HG02588 (cell line): ENCODE measurements at regions not wholly inside any gene's neighbourhood (a gene's known extent, or its start where the extent isn't known, plus 50 kb on each side); places are given as distances from the start of the nearest gene placed in this dataset.
"Not testable (repeated sequence)": the region's sequence is repeated elsewhere in the genome, so short reads cannot be mapped to it uniquely, and the experiment has no call there.

ENCODE experiments used
- ATAC-seq: cut with Tn5 transposase; IDR thresholded peaks from one replicate; pipeline ENCODE4 v1.9.1; 2021; ENCODE audit warnings: mild to moderate bottlenecking, moderate library complexity; ENCODE audit not compliant: unreplicated experiment

GRCh38 chr12:67525617-67525884, 123.0 kb upstream of the DYRK2 start:
- no peak for ATAC-seq

DNA sequence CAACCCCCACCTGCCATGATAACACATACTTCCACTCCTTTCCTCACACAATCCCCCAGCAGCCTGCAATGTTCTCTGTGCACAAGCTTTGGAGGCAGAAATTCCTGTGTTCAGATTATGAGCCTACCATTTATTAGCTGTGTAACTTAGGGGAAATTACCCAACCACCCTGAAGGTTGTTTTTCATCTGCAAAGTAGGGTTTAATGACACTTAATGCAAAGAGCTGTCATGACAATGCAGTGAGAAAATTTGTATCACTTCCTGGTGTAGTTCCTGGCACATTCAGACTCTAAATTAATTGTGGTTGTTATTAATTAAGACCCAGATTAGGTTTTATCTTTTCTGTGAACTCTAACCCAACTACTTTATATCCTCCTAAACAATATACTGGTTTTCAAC, 122.4 kb upstream of the DYRK2 start:
- no peak for ATAC-seq

DNA sequence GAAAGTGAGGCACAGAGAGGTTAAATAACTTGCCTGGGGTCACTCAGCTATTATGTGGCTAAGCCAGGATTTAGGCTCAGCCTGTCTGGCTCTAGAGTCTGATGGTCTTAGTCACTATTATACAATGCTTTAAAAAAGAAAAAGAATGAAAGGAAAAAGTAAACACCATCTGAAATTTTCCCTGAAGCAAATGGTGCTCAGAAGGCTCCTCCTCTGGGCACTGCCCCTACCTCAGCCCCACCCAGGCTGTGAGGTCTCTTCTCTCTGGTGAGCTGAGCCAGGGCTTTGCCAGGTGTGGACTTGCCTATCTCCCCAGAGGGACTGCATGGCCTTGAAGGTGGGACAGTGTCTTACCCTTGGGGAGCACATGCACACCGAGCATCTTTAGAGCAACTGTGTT, 117.5 kb upstream of the DYRK2 start:
- ATAC-seq = no peak

DNA sequence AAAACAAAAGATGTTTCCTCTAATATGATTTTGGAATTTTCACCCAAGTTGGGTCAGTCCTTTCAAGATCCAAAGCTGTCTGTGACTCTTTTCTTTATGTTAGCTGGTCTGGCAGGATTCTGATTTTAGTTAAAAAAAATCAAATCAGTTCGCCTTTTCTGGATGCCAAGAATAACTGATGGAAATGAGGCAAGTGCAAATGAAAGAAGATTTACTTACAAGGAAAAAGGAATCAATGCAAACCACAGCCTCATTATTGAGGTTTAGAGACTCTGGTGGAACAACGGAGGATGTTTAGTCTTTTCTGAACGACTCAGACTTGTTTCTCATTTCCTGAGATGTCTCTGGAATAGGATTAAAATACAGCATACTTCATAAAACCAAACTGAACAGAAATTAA, 117.0 kb upstream of the DYRK2 start:
- no peak for ATAC-seq

DNA sequence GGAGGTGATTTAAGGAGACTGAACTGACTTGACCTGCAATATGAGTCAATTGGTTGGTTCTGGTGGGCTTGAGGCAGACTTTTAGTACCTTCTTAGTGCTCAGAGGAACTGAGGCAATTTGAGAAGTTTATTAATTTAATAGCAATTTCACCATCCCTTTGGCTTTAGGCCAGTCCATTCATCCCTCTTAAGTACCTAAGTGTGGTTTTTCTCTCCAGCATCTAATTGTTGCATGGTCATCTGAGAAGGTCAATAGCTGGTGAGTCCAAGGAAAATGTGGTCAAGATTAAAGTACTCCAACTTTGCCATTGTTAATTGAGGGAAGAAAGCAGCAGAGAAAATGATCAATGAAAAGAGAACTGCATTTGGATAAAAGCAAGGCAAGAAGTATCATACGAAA, 115.4 kb upstream of the DYRK2 start:
- no peak for ATAC-seq

DNA sequence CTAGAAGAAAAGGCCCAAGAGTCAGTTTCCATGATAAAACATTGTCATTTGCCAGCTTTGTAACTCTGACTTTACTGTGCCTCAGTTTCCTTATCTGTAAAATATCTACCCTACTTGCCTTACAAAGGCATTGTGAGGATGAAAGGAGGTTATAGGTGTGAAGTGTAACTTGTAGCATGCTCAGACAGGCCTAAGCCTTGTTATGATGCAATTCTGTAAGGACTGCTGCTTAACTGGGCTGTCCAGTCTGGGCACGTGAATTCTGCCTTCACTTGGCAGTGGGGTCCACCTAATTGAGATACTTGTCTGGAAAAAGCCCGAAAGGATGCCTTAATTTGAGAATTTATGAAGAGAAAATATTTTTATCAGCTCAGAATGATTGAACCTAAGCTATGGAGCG, 114.5 kb upstream of the DYRK2 start:
- no peak for ATAC-seq

GRCh38 chr12:67534681-67535080, 113.9 kb upstream of the DYRK2 start:
- no peak for ATAC-seq

DNA sequence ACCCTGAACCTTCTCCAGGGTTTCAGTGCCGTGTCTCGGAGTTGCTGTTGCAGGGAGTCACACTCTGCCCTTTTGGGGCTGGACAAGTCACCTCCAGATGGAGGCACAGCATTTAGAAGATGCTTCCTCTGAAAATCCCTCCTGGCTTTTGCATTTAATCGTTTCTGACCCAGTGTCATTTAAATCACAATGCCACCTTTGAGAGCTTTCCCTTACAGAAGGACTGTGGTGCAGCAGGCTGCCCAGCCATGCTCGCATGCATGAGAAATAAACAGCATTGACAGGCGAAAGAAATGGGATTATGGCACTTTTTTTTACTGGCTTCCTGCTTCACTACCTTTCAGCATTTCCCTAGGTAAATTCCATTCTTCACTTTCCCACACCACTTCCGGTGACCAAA, 113.4 kb upstream of the DYRK2 start:
- no peak for ATAC-seq

DNA sequence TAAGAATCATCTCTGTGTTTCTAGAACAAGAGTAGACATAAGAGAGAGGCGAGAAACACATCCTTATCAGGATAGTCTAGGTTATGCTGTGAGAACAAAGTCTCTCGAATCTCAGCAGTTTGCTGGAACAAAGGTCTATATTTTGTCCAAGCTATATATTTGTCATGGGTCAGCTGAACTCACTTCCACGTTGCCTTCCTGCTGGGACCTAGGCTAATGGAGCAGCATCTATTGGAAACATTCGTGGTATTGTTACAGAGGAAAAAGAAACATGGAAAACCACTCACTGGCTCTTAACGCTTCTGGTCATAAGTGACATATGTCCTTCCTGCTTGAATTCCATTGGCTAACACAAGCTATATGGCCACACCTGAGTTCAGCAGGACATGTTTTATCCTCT, 112.6 kb upstream of the DYRK2 start:
- ATAC-seq = no peak

DNA sequence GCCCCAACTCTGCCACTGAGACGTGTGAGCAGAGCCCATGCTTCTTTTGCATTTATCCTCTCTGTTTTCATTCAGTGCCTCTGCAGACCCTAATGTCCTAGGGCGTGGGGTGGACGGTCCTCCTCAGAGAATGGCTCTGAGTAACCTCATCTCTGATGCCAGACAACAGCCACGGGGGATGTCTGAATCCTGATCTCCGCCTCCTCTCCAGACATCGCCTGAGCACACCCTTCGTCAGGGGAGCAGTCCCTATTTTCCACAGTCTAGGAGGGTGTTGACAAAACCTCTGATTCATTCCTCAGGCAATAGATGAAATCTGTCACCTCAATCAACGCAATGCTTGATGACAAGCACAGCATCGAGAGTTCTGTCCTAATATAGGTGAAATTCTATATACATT, 109.2 kb upstream of the DYRK2 start:
- ATAC-seq = no peak

- no peak for ATAC-seq
Observed at GRCh38 chr12:67539946-67540345, 108.6 kb upstream of the DYRK2 start.

GRCh38 chr12:67540920-67541624, 107.5 kb upstream of the DYRK2 start:
- ATAC-seq = no peak

DNA sequence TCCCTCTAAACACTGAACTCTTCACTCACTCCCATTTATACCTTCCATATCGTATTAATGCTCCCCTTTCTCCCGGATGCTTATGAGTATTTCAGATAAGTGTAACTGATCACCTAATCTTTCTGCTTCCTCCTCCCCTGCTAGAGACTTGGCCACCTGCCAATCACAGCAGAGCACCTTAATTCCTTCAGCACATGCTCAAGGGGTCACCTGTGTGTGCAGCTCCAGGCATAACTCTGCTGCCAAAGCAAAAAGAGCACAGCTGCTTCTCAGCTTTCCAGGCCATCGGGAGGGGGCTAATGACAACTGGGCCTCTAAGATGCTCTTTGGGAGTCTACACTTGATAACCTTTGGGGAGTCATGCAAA, 106.9 kb upstream of the DYRK2 start:
- no peak for ATAC-seq

- ATAC-seq = no peak
Observed at GRCh38 chr12:67543021-67543770, 105.3 kb upstream of the DYRK2 start.

- ATAC-seq = no peak
Observed at GRCh38 chr12:67545298-67545697, 103.2 kb upstream of the DYRK2 start.

GRCh38 chr12:67546746-67547145, 101.8 kb upstream of the DYRK2 start:
- no peak for ATAC-seq

DNA sequence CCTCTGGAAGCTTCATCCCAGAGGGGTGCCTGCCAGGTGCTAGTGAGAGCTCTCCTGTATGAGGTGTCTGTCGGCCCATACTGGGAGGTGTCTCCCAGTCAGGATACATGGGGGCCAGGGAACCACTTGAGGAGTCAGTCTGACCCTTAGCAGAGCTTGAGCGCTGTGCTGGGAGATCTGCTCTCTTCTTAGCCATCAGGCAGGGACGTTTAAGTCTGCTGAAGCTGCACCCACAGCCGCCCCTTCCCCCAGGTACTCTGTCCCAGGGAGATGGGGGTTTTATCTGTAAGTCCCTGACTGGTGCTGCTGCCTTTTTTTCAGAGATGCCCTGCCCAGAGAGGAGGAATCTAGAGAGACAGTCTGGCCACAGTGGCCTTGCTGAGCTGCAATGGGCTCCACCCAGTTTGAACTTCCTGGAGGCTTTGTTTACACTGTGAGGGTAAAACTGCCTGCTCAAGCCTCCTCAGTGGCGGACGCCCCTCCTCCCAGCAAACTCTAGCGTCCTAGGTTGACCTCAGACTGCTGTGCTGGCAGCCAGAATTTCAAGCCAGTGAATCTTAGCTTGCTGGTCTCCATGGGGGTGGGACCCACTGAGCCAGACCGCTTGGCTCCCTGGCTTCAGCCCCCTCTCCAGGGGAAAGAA, 93.3 kb upstream of the DYRK2 start:
- not testable (repeated sequence) for ATAC-seq

DNA sequence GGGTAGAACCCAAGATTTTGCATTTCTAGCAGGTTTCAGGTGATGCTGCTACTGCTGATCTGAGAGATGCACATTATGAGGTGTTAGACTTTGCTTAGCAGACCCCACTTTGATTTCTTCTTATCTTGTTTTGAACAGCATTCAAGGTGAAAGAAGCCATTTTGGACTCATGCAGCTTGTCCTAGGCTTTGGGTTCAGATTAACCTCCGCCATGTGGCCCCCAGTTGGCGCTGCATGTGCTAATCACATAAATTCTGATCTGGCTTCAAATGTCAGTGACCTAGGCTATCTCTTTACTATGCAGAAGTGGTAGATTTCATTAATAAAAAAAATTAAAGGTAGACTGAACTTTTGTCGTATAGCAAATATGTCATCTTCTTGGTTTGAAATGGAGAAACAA, 89.8 kb upstream of the DYRK2 start:
- ATAC-seq = no peak

GRCh38 chr12:67559751-67560150, 88.8 kb upstream of the DYRK2 start:
- no peak for ATAC-seq

DNA sequence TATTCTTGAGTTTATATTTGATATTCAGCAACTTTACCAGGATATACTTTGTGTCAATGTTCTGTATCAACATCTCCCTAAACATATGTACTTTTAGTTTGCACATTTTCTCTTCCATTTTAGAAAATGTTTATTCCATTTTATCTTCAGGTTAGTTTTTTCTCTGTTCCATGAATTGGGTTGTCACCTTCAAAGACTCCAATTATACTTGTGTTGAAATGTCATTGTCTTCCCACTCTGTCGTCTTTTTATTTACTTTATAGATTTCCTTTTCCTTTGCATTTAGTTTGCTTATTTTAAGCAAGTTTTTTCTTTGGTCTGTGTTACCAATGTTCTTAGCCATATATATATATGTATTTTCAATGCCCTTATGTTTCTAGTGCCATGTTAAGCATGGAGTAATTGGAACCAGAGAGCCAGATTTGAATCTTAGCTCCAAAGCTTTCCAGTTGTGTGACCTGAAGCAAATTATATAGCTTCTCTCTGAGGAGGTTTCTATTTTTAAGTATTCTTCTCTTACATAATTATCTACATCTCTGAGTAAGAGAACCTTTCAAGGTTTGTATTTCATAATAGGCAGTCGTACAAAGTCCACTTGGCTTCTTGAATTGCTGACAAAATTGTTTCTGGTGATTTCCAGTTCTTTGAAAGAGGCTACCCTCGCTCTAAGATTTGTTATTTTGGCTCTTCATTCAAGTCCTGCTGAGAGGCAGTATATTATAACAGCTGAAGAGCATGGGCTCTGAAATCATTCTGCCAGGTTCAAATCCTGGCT, 85.8 kb upstream of the DYRK2 start:
- ATAC-seq = no peak

GRCh38 chr12:67568055-67568454, 80.5 kb upstream of the DYRK2 start:
- ATAC-seq = no peak

GRCh38 chr12:67572492-67572891, 76.1 kb upstream of the DYRK2 start:
- ATAC-seq = no peak
